Stimulated activated CD4-positive, alpha-beta T cell treated with anti-CD3 and anti-CD28 coated beads, TNF-alpha, amount 100 ng/mL, for 1 hour (primary cell): ENCODE measurements at regions not wholly inside any gene's neighbourhood (a gene's known extent, or its start where the extent isn't known, plus 50 kb on each side); places are given as distances from the start of the nearest gene placed in this dataset.
"Not testable (repeated sequence)": the region's sequence is repeated elsewhere in the genome, so short reads cannot be mapped to it uniquely, and the experiment has no call there.

ENCODE experiments used
- DNase-seq, 3 donors: peaks; one replicate each; pipeline ENCODE4 v3.0.0-alpha.2; 2020; ENCODE audit warnings: low read depth in 3 of 3, low spot score in 1 of 3

GRCh38 chr20:58043236-58044140 lies 185.0 kb downstream of the ANKRD60 start:
- DNase-seq: no peak

GRCh38 chr20:58042591-58042990 lies 185.9 kb downstream of the ANKRD60 start:
- DNase-seq: no peak

GRCh38 chr20:58040447-58041290 lies 187.8 kb downstream of the ANKRD60 start:
- DNase-seq: no peak

- no peak for DNase-seq
These were observed 189.0 kb downstream of the ANKRD60 start for GRCh38 chr20:58039274-58040092.

GRCh38 chr20:58038123-58038654 lies 190.3 kb downstream of the ANKRD60 start:
- no peak for DNase-seq

- no peak for DNase-seq
These were observed 190.8 kb downstream of the ANKRD60 start for GRCh38 chr20:58037631-58038030.

- DNase-seq: no peak
These were observed 195.4 kb downstream of the ANKRD60 start for GRCh38 chr20:58033026-58033536.

- no peak for DNase-seq
These were observed 195.9 kb downstream of the ANKRD60 start for GRCh38 chr20:58032599-58032998.

- DNase-seq: not testable (repeated sequence)
These were observed 197.1 kb downstream of the ANKRD60 start for GRCh38 chr20:58031350-58031749.

- DNase-seq: no peak
These were observed 200.3 kb downstream of the ANKRD60 start for GRCh38 chr20:58028123-58028522.

GRCh38 chr20:58026361-58026760 lies 202.1 kb downstream of the ANKRD60 start:
- DNase-seq: no peak

- DNase-seq: no peak
These were observed 203.2 kb downstream of the ANKRD60 start for GRCh38 chr20:58025233-58025632.

GRCh38 chr20:58024241-58024721 lies 204.2 kb downstream of the ANKRD60 start:
- DNase-seq: no peak

- DNase-seq: no peak
These were observed 204.7 kb downstream of the ANKRD60 start for GRCh38 chr20:58023781-58024180.

- no peak for DNase-seq
These were observed 205.1 kb downstream of the ANKRD60 start for GRCh38 chr20:58023346-58023745.

- DNase-seq: no peak
These were observed 205.7 kb downstream of the ANKRD60 start for GRCh38 chr20:58022711-58023110.

GRCh38 chr20:58021481-58021880 lies 207.0 kb downstream of the ANKRD60 start:
- no peak for DNase-seq

- DNase-seq: no peak
These were observed 207.6 kb downstream of the ANKRD60 start for GRCh38 chr20:58020656-58021454.

- no peak for DNase-seq
These were observed 208.4 kb downstream of the ANKRD60 start for GRCh38 chr20:58019850-58020625.
